Neural progenitor cell (in vitro differentiated cells): ENCODE measurements at regions not wholly inside any gene's neighbourhood (a gene's known extent, or its start where the extent isn't known, plus 50 kb on each side); places are given as distances from the start of the nearest gene placed in this dataset.

Experiments
- DNase-seq: peaks from one replicate; pipeline ENCODE4 v3.0.0-alpha.2; 2016; ENCODE audit warnings: low spot score
- H2AFZ ChIP-seq: fragments of 200-600 bp; sonication (generic); replicated peaks from 2 replicates; pipeline ENCODE4 v1.6.1; 2016; ENCODE audit warnings: antibody characterized with exemption
- H3F3A ChIP-seq: fragments of 200-600 bp; sonication (generic); 2 replicates; pipeline ENCODE4 v1.6.1; 2016; ENCODE audit warnings: antibody characterized with exemption, low read depth
- H3K27ac ChIP-seq: fragments of 200-600 bp; sonication (generic); 2 replicates; pipeline ENCODE4 v1.5.1; 2016; ENCODE audit warnings: mild to moderate bottlenecking
- H3K27me3 ChIP-seq: fragments of 200-600 bp; sonication (generic); 2 replicates; pipeline ENCODE4 v1.6.1; 2016; ENCODE audit warnings: mild to moderate bottlenecking, moderate library complexity
- H3K36me3 ChIP-seq: fragments of 200-600 bp; sonication (generic); 2 replicates; pipeline ENCODE4 v1.5.1; 2016
- H3K4me1 ChIP-seq: fragments of 200-600 bp; sonication (generic); 2 replicates; pipeline ENCODE4 v1.6.1; 2016; ENCODE audit warnings: mixed run types
- H3K4me2 ChIP-seq: fragments of 200-600 bp; sonication (generic); 2 replicates; pipeline ENCODE4 v1.6.1; 2016
- H3K4me3 ChIP-seq: fragments of 200-600 bp; sonication (generic); 2 replicates; pipeline ENCODE4 v1.5.1; 2016
- H3K79me2 ChIP-seq: fragments of 200-600 bp; sonication (generic); 2 replicates; pipeline ENCODE4 v1.6.1; 2016; ENCODE audit warnings: low read depth
- H3K9ac ChIP-seq: fragments of 200-600 bp; sonication (generic); 2 replicates; pipeline ENCODE4 v1.6.1; 2016
- H3K9me3 ChIP-seq: fragments of 200-600 bp; sonication (generic); 2 replicates; pipeline ENCODE4 v1.5.1; 2016; ENCODE audit warnings: low read depth
- H4K20me1 ChIP-seq: fragments of 200-600 bp; sonication (generic); 2 replicates; pipeline ENCODE4 v1.6.1; 2016; ENCODE audit warnings: low read depth
- H3K27ac Mint-ChIP-seq: 3 replicates; pipeline ENCODE4 v1.8.0; 2021; ENCODE audit warnings: mixed read lengths
- H3K27me3 Mint-ChIP-seq: 2 replicates; pipeline ENCODE4 v1.8.0; 2022; ENCODE audit warnings: low read depth, mild to moderate bottlenecking, inconsistent platforms, moderate library complexity, mixed read lengths; ENCODE audit not compliant: insufficient read depth
- H3K36me3 Mint-ChIP-seq: 3 replicates; pipeline ENCODE4 v1.8.0; 2021; ENCODE audit warnings: mixed read lengths
- H3K4me1 Mint-ChIP-seq: 3 replicates; pipeline ENCODE4 v1.8.0; 2021; ENCODE audit warnings: mixed read lengths
- H3K4me3 Mint-ChIP-seq: 3 replicates; pipeline ENCODE4 v1.8.0; 2021; ENCODE audit warnings: mild to moderate bottlenecking, moderate library complexity, mixed read lengths
- H3K9me3 Mint-ChIP-seq: 3 replicates; pipeline ENCODE4 v1.8.0; 2020; ENCODE audit warnings: mixed read lengths
- EZH2 ChIP-seq: fragments of 200-600 bp; sonication (generic); IDR thresholded peaks from 2 replicates; pipeline ENCODE4 v1.6.1; 2017; ENCODE audit warnings: antibody characterized with exemption, mild to moderate bottlenecking, moderate library complexity
- EZH2phosphoT487 ChIP-seq: fragments of 200-600 bp; sonication (generic); IDR thresholded peaks from 2 replicates; pipeline ENCODE4 v1.6.1; 2017; ENCODE audit warnings: antibody characterized with exemption
- TF ChIP-seq, protein P1 (sequence below): fragments of 200-600 bp; sonication (generic); IDR thresholded peaks from 2 replicates; pipeline ENCODE4 v1.5.1; 2017; ENCODE audit warnings: antibody characterized with exemption, mild to moderate bottlenecking

- no peaks in the 10 kb centered on the region for H3K36me3 Mint-ChIP-seq
- no peaks in the 10 kb centered on the region for H3K9me3 Mint-ChIP-seq
- TF ChIP-seq, protein P1, sequence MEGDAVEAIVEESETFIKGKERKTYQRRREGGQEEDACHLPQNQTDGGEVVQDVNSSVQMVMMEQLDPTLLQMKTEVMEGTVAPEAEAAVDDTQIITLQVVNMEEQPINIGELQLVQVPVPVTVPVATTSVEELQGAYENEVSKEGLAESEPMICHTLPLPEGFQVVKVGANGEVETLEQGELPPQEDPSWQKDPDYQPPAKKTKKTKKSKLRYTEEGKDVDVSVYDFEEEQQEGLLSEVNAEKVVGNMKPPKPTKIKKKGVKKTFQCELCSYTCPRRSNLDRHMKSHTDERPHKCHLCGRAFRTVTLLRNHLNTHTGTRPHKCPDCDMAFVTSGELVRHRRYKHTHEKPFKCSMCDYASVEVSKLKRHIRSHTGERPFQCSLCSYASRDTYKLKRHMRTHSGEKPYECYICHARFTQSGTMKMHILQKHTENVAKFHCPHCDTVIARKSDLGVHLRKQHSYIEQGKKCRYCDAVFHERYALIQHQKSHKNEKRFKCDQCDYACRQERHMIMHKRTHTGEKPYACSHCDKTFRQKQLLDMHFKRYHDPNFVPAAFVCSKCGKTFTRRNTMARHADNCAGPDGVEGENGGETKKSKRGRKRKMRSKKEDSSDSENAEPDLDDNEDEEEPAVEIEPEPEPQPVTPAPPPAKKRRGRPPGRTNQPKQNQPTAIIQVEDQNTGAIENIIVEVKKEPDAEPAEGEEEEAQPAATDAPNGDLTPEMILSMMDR, result no peak
- TF ChIP-seq EZH2phosphoT487 (no peak), EZH2 (no peak)
- H3K4me3 Mint-ChIP-seq, result no peak overlapping the region
- H3K27me3 Mint-ChIP-seq, result peaks cover 16% of the 10 kb centered on the region
- H3K27ac Mint-ChIP-seq, result no peak overlapping the region
- H3K27me3 ChIP-seq, result peaks cover 51% of the 10 kb centered on the region
- DNase-seq, result no peak
- H3K4me1 Mint-ChIP-seq, result peaks cover 50% of the 10 kb centered on the region
- H3K9ac ChIP-seq, result no peak overlapping the region
- H3K9me3 ChIP-seq, result no peaks in the 10 kb centered on the region
- H3K4me3 ChIP-seq, result no peak overlapping the region
- no peaks in the 10 kb centered on the region for H3K36me3 ChIP-seq
- no peaks in the 10 kb centered on the region for H3K79me2 ChIP-seq
- no peak overlapping the region for H3K4me2 ChIP-seq
- H4K20me1 ChIP-seq, result no peaks in the 10 kb centered on the region
- H3K4me1 ChIP-seq, result peaks cover 19% of the 10 kb centered on the region
- no peak overlapping the region for H3K27ac ChIP-seq
- H3F3A ChIP-seq, result peaks cover 6% of the 10 kb centered on the region
- H2AFZ ChIP-seq, result no peak overlapping the region
Measured at GRCh38 chr17:77693301-77693700, 265.2 kb upstream of the TNRC6C start.

DNA sequence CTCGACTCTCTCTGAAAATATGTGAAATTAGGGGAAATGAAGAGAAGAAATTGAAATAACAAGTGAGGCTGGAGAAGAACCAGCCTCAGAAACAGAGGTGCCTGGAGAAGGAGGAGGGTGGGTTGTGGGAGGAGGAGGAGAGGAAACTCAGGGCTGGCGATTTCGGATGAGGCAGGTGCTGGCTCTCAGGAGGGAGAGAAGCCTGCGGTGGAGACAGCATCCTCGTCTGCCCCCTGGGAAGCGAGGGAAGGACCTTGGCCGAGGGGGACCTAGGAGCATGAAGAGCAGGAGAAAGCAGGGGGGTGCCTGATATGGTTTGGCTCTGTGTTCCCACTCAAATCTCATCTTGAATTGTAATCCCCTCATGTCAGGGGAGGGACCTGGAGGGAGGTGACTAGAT, 264.7 kb upstream of the TNRC6C start:
- no peak overlapping the region for H2AFZ ChIP-seq
- peaks cover 6% of the 10 kb centered on the region for H3F3A ChIP-seq
- no peak overlapping the region for H3K4me3 ChIP-seq
- Mint-ChIP-seq H3K4me1 (peaks cover 55% of the 10 kb centered on the region), H3K4me3 (no peak overlapping the region), H3K9me3 (no peaks in the 10 kb centered on the region), H3K36me3 (no peaks in the 10 kb centered on the region), H3K27ac (peak overlapping the region; percentile 62), H3K27me3 (peaks cover 19% of the 10 kb centered on the region)
- no peak overlapping the region for H3K27ac ChIP-seq
- H3K9me3 ChIP-seq, result no peaks in the 10 kb centered on the region
- no peak overlapping the region for H3K4me2 ChIP-seq
- no peak for DNase-seq
- H3K79me2 ChIP-seq, result no peaks in the 10 kb centered on the region
- H3K27me3 ChIP-seq, result peaks cover 51% of the 10 kb centered on the region
- peaks cover 19% of the 10 kb centered on the region for H3K4me1 ChIP-seq
- TF ChIP-seq EZH2 (no peak), EZH2phosphoT487 (no peak)
- TF ChIP-seq, protein P1, result no peak
- H3K36me3 ChIP-seq, result no peaks in the 10 kb centered on the region
- H4K20me1 ChIP-seq, result no peaks in the 10 kb centered on the region
- no peak overlapping the region for H3K9ac ChIP-seq

DNA sequence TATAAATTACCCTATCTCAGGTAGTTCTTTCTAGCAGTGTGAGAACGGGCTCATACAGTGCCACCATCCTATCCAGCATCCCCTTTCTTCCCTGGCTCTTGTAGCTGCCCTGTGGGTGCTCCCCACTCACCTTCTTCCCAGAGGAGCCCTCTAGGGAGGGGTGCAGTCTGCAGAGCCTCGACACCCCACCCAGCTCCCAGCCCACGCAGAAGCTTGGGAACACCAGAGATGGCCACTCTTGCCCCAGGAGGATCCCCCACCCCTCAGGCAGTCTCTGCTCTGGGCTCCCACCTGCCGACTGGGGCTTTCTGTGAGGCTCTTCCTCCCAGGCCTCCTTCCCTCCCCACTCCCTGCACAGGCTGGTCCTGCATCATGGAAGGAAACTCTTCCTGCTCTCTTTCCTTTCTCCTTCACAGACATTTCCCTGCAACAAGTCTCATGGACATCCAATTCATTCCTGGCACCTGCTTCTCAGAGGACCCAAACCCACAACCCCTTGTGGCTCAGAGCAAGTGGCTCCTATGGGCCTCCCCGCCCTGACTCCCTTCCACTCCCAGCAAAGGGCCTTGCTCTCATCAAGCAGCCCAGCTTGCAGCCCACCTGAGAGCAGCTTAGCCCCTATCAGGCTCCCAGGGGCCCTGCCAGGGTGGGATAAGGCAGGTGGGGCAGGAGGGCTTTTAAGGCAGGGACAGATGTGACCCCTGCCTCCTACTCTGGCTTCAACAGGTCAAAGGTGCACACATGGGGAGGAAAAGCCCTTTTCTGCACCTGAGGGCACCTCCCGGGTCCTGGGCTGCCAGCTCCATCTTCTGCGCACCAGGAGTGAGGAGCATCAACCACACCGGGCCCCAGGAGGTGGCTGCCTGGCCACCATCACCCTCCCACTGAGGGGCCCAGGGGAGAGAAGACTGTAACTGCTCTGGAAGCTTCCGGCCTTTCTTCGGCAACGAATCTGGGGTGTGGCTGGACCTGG, 263.8 kb upstream of the TNRC6C start:
- DNase-seq, result no peak
- Histone ChIP-seq H4K20me1 (no peaks in the 10 kb centered on the region), H3K27me3 (peaks cover 51% of the 10 kb centered on the region), H3F3A (peaks cover 6% of the 10 kb centered on the region), H3K4me3 (no peak overlapping the region), H3K9me3 (no peaks in the 10 kb centered on the region), H3K79me2 (no peaks in the 10 kb centered on the region), H3K4me1 (peaks cover 19% of the 10 kb centered on the region), H3K27ac (no peak overlapping the region), H3K9ac (no peak overlapping the region), H3K4me2 (no peak overlapping the region), H3K36me3 (no peaks in the 10 kb centered on the region), H2AFZ (no peak overlapping the region)
- Mint-ChIP-seq H3K36me3 (no peaks in the 10 kb centered on the region), H3K27me3 (peaks cover 17% of the 10 kb centered on the region), H3K9me3 (no peaks in the 10 kb centered on the region), H3K27ac (peak overlapping the region; percentile 62), H3K4me3 (no peak overlapping the region), H3K4me1 (peaks cover 63% of the 10 kb centered on the region)
- TF ChIP-seq EZH2phosphoT487 (no peak), EZH2 (no peak)
- TF ChIP-seq, protein P1, result no peak
